ENCODE measurements at regions not wholly inside any gene's neighbourhood (a gene's known extent, or its start where the extent isn't known, plus 50 kb on each side); places are given as distances from the start of the nearest gene placed in this dataset.

- H3K36me3 ChIP-seq: no peaks in the 10 kb centered on the region
- Mint-ChIP-seq H3K27me3 (ENCODE audit: insufficient read depth, low read depth) (no peaks in the 10 kb centered on the region), H3K9me3 (no peaks in the 10 kb centered on the region), H3K4me3 (no peak overlapping the region), H3K27ac (no peak overlapping the region), H3K36me3 (no peaks in the 10 kb centered on the region), H3K4me1 (no peaks in the 10 kb centered on the region)
- H3F3A ChIP-seq (ENCODE audit: low read depth): no peaks in the 10 kb centered on the region
- no peak overlapping the region for H3K9ac ChIP-seq
- no peak overlapping the region for H2AFZ ChIP-seq (replicated peaks)
- no peaks in the 10 kb centered on the region for H3K79me2 ChIP-seq (ENCODE audit: low read depth)
- H3K4me3 ChIP-seq: no peak overlapping the region
- TF ChIP-seq CTCF (IDR thresholded peaks at IDR 0.05): no peak
- TF ChIP-seq EZH2phosphoT487 (IDR thresholded peaks at IDR 0.05): no peak
- no peak for TF ChIP-seq EZH2 (IDR thresholded peaks at IDR 0.05)
- no peaks in the 10 kb centered on the region for H3K4me1 ChIP-seq
- H3K9me3 ChIP-seq (ENCODE audit: low read depth): no peaks in the 10 kb centered on the region
- DNase-seq (ENCODE audit: low spot score): no peak
- H3K27me3 ChIP-seq: no peaks in the 10 kb centered on the region
- H4K20me1 ChIP-seq (ENCODE audit: low read depth): no peaks in the 10 kb centered on the region
- no peak overlapping the region for H3K27ac ChIP-seq
- no peak overlapping the region for H3K4me2 ChIP-seq
These were observed 252.3 kb upstream of the ZFP64 start for GRCh38 chr20:52443874-52444273.

DNA sequence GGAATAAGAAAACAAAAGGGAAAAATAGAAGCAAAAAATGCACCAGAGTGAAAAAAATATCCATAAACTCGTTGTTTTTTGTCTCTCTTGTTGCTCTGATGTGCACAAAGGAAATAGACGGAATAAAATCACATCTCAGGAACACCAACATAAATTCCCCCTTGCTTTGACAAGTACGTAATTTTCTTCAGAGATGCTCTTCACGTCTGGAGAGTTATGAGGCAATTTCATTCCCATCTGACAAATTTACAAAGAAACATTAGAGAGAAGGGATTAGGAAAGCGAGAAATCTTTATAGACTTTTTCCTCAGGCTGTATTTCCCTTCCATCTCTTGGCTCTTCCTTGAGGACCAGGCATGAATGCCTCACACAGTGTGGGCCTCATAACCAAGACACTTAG lies 250.1 kb upstream of the ZFP64 start:
- H3K9ac ChIP-seq: no peak overlapping the region
- no peak overlapping the region for H3K27ac ChIP-seq
- no peaks in the 10 kb centered on the region for H3K36me3 ChIP-seq
- H4K20me1 ChIP-seq (ENCODE audit: low read depth): no peaks in the 10 kb centered on the region
- no peaks in the 10 kb centered on the region for H3K27me3 ChIP-seq
- no peak overlapping the region for H3K4me2 ChIP-seq
- H3F3A ChIP-seq (ENCODE audit: low read depth): no peaks in the 10 kb centered on the region
- H3K4me1 Mint-ChIP-seq: no peaks in the 10 kb centered on the region
- no peak for TF ChIP-seq EZH2phosphoT487 (IDR thresholded peaks at IDR 0.05)
- no peak for TF ChIP-seq CTCF (IDR thresholded peaks at IDR 0.05)
- TF ChIP-seq EZH2 (IDR thresholded peaks at IDR 0.05): no peak
- H3K4me1 ChIP-seq: no peaks in the 10 kb centered on the region
- no peak overlapping the region for H2AFZ ChIP-seq (replicated peaks)
- H3K79me2 ChIP-seq (ENCODE audit: low read depth): no peaks in the 10 kb centered on the region
- H3K36me3 Mint-ChIP-seq: no peaks in the 10 kb centered on the region
- no peak for DNase-seq (ENCODE audit: low spot score)
- no peaks in the 10 kb centered on the region for H3K9me3 Mint-ChIP-seq
- H3K9me3 ChIP-seq (ENCODE audit: low read depth): no peaks in the 10 kb centered on the region
- H3K4me3 Mint-ChIP-seq: no peak overlapping the region
- no peak overlapping the region for H3K27ac Mint-ChIP-seq
- H3K27me3 Mint-ChIP-seq (ENCODE audit: insufficient read depth, low read depth): peaks cover 5% of the 10 kb centered on the region
- no peak overlapping the region for H3K4me3 ChIP-seq

DNA sequence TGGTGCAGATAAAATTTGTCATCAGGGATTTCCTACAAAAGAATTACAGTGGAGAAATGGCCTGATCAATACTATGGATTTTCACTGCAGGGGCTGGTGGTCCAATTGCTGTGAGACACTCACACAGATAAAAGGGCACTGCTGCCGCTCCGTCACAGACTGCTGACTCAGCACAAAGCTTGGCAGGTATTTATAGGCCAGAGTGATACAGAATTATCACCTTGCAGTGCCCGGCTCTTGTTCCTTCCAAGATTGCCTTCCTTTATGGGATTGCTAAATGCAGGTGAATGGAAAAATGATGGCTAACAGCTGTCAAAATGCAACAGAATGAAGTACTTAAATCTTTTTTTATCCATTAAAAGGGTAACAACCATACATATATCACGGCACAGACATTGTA lies 247.8 kb upstream of the ZFP64 start:
- H3K4me1 Mint-ChIP-seq: no peaks in the 10 kb centered on the region
- Histone ChIP-seq H3K4me1 (no peaks in the 10 kb centered on the region), H3K27ac (no peak overlapping the region), H3K27me3 (no peaks in the 10 kb centered on the region), H2AFZ (replicated peaks) (no peak overlapping the region), H3F3A (ENCODE audit: low read depth) (no peaks in the 10 kb centered on the region), H3K79me2 (ENCODE audit: low read depth) (no peaks in the 10 kb centered on the region), H4K20me1 (ENCODE audit: low read depth) (no peaks in the 10 kb centered on the region), H3K36me3 (no peaks in the 10 kb centered on the region), H3K4me3 (no peak overlapping the region), H3K4me2 (no peak overlapping the region), H3K9ac (no peak overlapping the region), H3K9me3 (ENCODE audit: low read depth) (no peaks in the 10 kb centered on the region)
- H3K27me3 Mint-ChIP-seq (ENCODE audit: insufficient read depth, low read depth): peaks cover 5% of the 10 kb centered on the region
- no peak for TF ChIP-seq EZH2phosphoT487 (IDR thresholded peaks at IDR 0.05)
- no peak for TF ChIP-seq EZH2 (IDR thresholded peaks at IDR 0.05)
- no peak for TF ChIP-seq CTCF (IDR thresholded peaks at IDR 0.05)
- H3K27ac Mint-ChIP-seq: no peak overlapping the region
- H3K9me3 Mint-ChIP-seq: no peaks in the 10 kb centered on the region
- DNase-seq (ENCODE audit: low spot score): no peak
- H3K4me3 Mint-ChIP-seq: no peak overlapping the region
- no peaks in the 10 kb centered on the region for H3K36me3 Mint-ChIP-seq
